ENCODE measurements at regions not wholly inside any gene's neighbourhood (a gene's known extent, or its start where the extent isn't known, plus 50 kb on each side); places are given as distances from the start of the nearest gene placed in this dataset.

GRCh38 chr2:138183705-138184104 is 219.4 kb downstream of the HNMT start:
- H3K9me3 ChIP-seq: no peaks in the 10 kb centered on the region
- H3K4me1 ChIP-seq (ENCODE audit: control insufficient read depth in 1 of 2, low read depth in 2 of 2): no peaks in the 10 kb centered on the region
- no peak overlapping the region for H3K4me3 ChIP-seq
- no peak for ATAC-seq (ENCODE audit: insufficient number of reproducible peaks, low FRiP score, low read depth)
- H3K27ac ChIP-seq: no peak overlapping the region
- no peaks in the 10 kb centered on the region for H3K36me3 ChIP-seq
- TF ChIP-seq CTCF (IDR thresholded peaks at IDR 0.05): no peak
- no peaks in the 10 kb centered on the region for H3K27me3 ChIP-seq (replicated peaks; ENCODE audit: insufficient read depth)
- DNase-seq (ENCODE audit: low spot score): no peak

- Histone ChIP-seq H3K9me3 (no peaks in the 10 kb centered on the region), H3K27ac (no peak overlapping the region), H3K36me3 (no peaks in the 10 kb centered on the region), H3K4me1 (ENCODE audit: control insufficient read depth in 1 of 2, low read depth in 2 of 2) (no peaks in the 10 kb centered on the region), H3K4me3 (no peak overlapping the region), H3K27me3 (replicated peaks; ENCODE audit: insufficient read depth) (no peaks in the 10 kb centered on the region)
- DNase-seq (ENCODE audit: low spot score) (no peak), ATAC-seq (ENCODE audit: insufficient number of reproducible peaks, low FRiP score, low read depth) (no peak)
- TF ChIP-seq CTCF (IDR thresholded peaks at IDR 0.05): no peak
Observed at GRCh38 chr2:138184428-138184827, 220.2 kb downstream of the HNMT start.

GRCh38 chr2:138185827-138186226 is 221.6 kb downstream of the HNMT start:
- TF ChIP-seq CTCF (IDR thresholded peaks at IDR 0.05): no peak
- Histone ChIP-seq H3K27me3 (replicated peaks; ENCODE audit: insufficient read depth) (no peaks in the 10 kb centered on the region), H3K36me3 (no peaks in the 10 kb centered on the region), H3K9me3 (no peaks in the 10 kb centered on the region), H3K27ac (no peak overlapping the region), H3K4me1 (ENCODE audit: control insufficient read depth in 1 of 2, low read depth in 2 of 2) (no peaks in the 10 kb centered on the region), H3K4me3 (no peak overlapping the region)
- no peak for ATAC-seq (ENCODE audit: insufficient number of reproducible peaks, low FRiP score, low read depth)
- no peak for DNase-seq (ENCODE audit: low spot score)

- H3K27ac ChIP-seq: no peak overlapping the region
- no peak for TF ChIP-seq CTCF (IDR thresholded peaks at IDR 0.05)
- H3K4me3 ChIP-seq: no peak overlapping the region
- DNase-seq (ENCODE audit: low spot score) (no peak), ATAC-seq (ENCODE audit: insufficient number of reproducible peaks, low FRiP score, low read depth) (no peak)
- H3K4me1 ChIP-seq (ENCODE audit: control insufficient read depth in 1 of 2, low read depth in 2 of 2): no peaks in the 10 kb centered on the region
- H3K36me3 ChIP-seq: no peaks in the 10 kb centered on the region
- H3K9me3 ChIP-seq: no peaks in the 10 kb centered on the region
- no peaks in the 10 kb centered on the region for H3K27me3 ChIP-seq (replicated peaks; ENCODE audit: insufficient read depth)
Observed at GRCh38 chr2:138187221-138187620, 222.9 kb downstream of the HNMT start.

GRCh38 chr2:138190999-138191398 is 226.7 kb downstream of the HNMT start:
- TF ChIP-seq CTCF (IDR thresholded peaks at IDR 0.05): no peak
- Histone ChIP-seq H3K4me1 (ENCODE audit: control insufficient read depth in 1 of 2, low read depth in 2 of 2) (no peaks in the 10 kb centered on the region), H3K36me3 (no peaks in the 10 kb centered on the region), H3K9me3 (no peaks in the 10 kb centered on the region), H3K4me3 (no peak overlapping the region), H3K27me3 (replicated peaks; ENCODE audit: insufficient read depth) (no peaks in the 10 kb centered on the region), H3K27ac (no peak overlapping the region)
- DNase-seq (ENCODE audit: low spot score) (no peak), ATAC-seq (ENCODE audit: insufficient number of reproducible peaks, low FRiP score, low read depth) (no peak)
